ENCODE measurements at regions not wholly inside any gene's neighbourhood (a gene's known extent, or its start where the extent isn't known, plus 50 kb on each side); places are given as distances from the start of the nearest gene placed in this dataset.

- TF ChIP-seq CTCF (IDR thresholded peaks at IDR 0.05) (no peak), POLR2A (IDR thresholded peaks at IDR 0.05) (no peak), POLR2AphosphoS5 (IDR thresholded peaks at IDR 0.05) (no peak)
These were observed 131.5 kb downstream of the AASDH start for GRCh38 chr4:56255820-56256219.

Data from gastroesophageal sphincter (tissue), 3 donors.